GM18511 (cell line): ENCODE measurements at regions not wholly inside any gene's neighbourhood (a gene's known extent, or its start where the extent isn't known, plus 50 kb on each side); places are given as distances from the start of the nearest gene placed in this dataset.
"Not testable (repeated sequence)": the region's sequence is repeated elsewhere in the genome, so short reads cannot be mapped to it uniquely, and the experiment has no call there.

Source experiments
- ATAC-seq: cut with Tn5 transposase; IDR thresholded peaks from one replicate; pipeline ENCODE4 v1.9.1; 2021; ENCODE audit warnings: mild to moderate bottlenecking, moderate library complexity; ENCODE audit not compliant: unreplicated experiment

DNA sequence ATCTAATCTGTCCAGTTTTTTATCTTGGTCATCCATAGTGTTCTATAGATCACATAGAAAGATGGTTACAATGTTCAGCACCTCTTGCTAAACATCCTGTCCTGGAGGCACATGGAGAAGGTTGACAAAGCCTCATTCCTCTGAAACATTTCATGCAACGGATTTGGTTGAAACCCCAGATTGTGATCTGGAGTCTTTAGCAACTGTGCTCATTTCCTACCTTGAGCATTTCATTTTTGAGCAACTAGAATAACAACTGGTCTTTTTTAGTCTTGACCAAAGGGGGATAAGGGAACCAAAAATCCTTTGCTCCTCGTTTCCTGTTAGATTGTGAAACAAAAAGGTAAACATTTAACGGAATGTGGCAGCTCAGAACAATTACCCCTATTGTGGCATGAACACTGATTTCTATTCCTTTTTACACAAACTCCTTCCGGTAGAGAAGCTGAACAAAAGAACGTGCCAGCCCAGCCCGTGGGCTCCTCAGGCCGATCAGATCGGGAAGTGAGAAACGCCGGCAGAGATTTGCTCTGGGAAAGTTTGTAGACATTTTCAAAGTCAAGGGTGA is 94.7 kb upstream of the ERRFI1 start:
- no peak for ATAC-seq

DNA sequence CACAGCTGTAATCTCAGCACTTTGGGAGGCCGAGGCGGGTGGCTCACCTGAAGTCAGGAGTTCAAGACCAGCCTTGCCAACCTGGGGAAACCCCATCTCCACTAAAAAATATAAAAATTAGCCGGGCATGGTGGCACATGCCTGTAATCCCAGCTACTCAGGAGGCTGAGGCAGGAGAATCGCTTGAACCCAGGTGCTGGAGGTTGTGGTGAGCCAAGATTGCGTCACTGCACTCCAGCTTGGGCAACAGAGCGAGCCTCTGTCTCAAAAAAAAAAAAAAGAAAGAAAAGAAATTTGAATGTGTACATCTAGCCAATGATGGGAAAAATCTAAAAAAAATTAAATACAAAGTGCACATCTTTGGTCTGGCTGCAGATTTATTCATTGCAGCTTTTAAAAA is 92.6 kb upstream of the ERRFI1 start:
- ATAC-seq = not testable (repeated sequence)

DNA sequence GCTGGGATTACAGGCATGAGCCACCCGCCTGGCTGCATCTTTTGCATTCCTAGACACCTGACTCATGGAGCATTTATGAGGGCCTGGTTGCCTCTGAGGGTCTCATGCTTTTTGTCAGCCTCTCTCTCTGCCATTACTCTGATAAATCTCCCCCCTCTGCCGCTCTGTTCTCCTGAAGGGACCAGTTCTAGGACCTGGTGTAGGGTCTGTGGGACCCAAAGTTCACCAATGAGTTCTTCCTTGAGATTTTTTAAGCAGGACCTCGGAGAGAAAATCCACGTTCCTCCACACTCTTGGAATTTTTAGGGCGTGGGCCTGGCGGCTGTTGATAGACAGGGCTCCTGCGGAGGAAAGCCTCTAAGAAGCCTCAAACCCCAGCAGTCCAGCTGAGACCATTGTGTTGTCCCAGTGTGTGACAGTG is 91.9 kb upstream of the ERRFI1 start:
- ATAC-seq = no peak

DNA sequence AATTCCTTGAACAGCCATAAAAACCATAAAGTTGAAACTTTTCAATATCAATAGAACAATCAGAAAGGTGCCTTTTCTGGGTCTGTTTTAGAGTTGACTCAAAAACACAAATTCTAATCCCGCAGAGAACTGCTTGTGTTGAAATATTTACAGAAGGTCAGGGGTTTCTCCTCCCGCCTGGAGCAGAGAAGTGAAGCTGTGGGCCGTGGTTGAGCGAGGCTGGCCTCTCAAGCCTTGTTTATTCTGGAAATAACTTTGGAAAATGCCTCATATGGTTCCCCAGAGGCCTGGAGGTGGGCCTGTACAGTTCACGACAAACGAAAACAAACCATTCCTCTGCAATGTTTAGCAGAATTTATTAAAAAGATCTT is 90.8 kb upstream of the ERRFI1 start:
- no peak for ATAC-seq

GRCh38 chr1:8115769-8116167 is 89.7 kb upstream of the ERRFI1 start:
- no peak for ATAC-seq

DNA sequence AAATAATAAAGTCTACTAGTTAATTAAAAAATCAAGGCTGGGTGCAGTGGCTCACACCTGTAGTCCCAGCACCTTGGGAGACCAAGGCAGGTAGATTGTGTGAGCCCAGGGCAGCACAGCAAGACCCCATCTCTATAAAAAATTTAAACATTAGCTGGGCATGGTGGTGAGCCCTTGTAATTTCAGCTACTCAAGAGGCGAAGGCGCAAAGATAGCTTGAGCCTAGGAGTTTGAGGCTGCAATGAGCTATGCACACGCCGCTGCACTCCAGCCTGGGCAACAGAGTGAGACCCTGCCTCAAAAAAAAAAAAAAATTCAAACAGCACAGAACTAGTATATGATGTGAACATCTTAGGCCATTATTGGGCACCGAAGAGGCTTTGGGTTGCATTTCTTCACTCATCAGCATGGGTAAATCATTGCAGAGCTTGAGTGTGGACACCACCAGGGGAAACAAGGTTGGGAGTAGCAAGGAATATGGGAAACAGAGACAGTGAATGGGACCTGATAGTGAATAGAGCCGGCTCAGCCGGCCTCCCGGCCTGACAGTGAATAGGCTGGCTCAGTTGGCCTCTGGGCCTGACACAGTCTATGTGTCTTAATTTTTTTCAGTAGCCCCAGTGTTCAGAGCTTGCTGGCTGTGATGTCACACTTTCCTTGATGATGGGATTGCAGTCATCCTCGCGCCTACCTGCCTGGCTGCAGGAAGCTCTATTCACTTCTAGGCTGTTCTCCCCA is 89.1 kb upstream of the ERRFI1 start:
- no peak for ATAC-seq

GRCh38 chr1:8113262-8114220 is 87.4 kb upstream of the ERRFI1 start:
- no peak for ATAC-seq

DNA sequence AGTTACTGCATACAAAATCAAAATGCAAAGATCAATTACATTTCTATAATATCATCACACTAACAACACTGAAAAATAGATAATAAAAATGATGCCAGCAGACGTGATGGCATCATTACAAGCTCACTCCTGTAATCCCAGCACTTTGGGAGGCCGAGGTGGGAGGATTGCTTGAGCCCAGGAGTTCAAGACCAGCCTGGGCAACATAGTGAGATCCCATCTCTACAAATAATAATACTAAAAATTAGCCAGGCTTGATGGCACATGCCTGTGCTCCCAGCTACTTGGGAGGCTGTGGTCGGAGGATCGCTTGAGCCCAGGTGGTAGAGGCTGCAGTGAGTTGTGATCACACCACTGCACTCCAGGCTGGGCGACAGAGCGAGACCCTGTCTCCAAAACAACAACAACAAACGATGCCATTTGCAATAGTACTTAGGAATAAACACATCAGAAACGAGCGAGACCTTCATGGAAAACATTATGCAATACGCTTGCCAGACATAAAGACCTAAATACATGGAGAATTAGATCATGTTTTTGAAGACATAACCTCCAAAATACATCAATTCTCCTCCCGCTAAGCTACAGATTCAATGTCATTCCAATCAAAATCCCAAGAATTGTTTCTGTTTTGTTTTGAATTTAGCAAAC is 86.6 kb upstream of the ERRFI1 start:
- ATAC-seq = no peak

DNA sequence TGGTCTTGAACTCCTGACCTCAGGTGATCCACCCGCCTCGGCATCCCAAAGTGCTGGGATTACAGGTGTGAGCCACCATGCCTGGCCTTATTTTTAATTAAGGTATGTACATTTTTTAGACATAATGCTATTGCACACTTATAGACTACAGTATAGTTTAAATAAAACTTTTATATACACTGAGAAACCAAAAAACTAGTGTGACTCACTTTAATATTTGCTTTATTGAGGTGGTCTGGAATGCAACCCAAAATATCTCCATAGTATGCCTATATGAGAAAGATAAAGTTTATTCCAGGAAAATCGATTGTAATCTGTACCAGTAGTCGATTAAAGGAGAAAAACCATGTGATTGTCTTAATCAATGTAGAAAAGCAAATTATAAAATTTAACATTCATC is 85.5 kb upstream of the ERRFI1 start:
- ATAC-seq = no peak

GRCh38 chr1:8109216-8109615 is 83.1 kb upstream of the ERRFI1 start:
- no peak for ATAC-seq

DNA sequence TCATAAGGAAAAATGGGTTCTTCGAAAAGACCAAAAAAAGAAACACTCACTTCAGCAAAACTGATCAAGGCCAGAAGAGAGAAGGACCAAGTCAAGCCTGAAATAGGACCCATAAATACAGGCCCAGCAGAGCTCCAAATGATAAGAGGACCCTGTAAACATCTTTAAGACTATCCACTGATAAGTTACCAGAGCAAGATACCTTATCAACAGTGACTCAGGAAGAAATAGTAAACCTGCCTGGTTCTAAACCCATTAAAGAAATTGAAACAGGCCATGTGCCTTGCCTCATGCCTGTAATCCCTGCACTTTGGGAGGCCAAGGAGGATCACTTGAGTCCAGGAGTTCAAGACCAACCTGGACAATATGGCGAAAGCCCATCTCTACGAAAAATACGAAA is 81.8 kb upstream of the ERRFI1 start:
- no peak for ATAC-seq

GRCh38 chr1:8104278-8105236 is 78.4 kb upstream of the ERRFI1 start:
- no peak for ATAC-seq

GRCh38 chr1:8097908-8098307 is 71.8 kb upstream of the ERRFI1 start:
- ATAC-seq = peak; percentile 48

DNA sequence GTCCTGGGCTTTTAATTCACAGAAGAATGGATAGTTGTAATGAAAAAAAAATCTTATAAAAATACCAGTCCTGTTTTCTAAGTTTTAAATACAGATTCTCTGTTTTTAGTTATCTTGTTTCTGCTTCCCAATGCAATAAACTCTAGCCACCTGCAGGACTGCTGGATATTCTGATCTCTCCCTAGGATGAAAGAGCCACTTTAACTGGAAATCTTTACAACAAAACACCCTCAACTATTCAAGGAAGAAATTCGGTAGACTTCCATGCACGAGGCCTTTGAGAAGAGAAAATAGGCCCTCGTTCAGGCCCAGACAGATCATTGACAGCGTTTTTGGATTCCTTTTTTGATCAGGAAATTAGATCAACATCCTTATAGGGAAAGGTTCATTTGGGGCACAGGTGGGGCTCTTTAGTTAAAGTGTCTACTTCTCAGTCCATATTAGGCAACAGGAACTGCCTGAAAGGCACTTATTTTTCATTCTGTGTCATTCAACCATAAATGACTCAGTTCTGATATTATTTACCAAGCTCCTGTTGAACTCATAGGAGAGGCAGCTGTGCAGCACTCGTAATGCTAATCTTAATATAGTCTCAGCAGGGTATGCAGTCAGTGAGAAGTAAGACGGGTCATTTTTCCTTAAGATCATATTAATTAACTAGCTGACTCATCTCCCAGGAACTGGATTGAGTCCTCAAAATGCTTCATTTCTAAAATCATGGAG is 71.1 kb upstream of the ERRFI1 start:
- peak; percentile 93 for ATAC-seq

DNA sequence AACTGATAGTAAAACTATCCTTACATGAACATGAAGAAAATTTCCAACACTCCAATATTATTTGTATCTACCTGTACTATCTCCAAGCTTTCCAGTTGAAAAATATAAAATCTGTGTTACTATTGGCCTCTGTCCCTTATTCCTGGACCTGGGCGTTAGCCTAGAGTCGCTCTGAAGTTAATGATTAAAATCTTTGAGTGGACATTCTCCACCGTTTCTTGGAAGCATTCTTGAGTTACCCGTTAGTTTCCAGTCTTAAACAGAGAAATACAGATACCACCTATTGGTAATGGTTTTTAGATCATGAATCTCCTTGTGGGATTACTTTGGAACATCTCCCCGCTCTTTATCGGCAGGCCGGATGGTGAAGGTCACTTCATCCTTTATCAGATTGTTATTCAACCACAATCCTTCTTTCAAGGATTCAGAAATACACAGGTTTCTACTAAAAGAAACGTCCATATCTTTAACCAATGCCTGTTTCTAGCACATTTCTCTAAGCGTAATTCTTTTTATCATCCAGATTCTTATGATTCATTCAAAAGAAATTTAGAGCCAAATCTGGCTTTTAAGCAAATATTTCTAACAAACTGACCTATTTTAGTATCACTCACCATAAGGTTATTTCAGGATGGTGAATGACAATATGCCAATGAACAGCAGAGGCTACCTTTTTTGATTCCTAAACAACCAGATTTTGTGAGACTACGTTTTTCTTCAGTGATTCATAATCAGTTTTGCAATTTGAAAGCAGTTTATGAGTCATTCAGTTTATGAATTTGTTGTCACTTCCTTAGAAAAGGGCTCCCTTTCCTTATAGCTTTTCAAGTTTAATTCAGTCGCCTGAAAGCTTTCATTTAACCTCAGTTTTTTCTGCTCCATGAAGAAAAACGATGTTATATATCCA is 70.2 kb upstream of the ERRFI1 start:
- ATAC-seq = no peak

- ATAC-seq = no peak
Observed at GRCh38 chr1:8095584-8095983, 69.5 kb upstream of the ERRFI1 start.

DNA sequence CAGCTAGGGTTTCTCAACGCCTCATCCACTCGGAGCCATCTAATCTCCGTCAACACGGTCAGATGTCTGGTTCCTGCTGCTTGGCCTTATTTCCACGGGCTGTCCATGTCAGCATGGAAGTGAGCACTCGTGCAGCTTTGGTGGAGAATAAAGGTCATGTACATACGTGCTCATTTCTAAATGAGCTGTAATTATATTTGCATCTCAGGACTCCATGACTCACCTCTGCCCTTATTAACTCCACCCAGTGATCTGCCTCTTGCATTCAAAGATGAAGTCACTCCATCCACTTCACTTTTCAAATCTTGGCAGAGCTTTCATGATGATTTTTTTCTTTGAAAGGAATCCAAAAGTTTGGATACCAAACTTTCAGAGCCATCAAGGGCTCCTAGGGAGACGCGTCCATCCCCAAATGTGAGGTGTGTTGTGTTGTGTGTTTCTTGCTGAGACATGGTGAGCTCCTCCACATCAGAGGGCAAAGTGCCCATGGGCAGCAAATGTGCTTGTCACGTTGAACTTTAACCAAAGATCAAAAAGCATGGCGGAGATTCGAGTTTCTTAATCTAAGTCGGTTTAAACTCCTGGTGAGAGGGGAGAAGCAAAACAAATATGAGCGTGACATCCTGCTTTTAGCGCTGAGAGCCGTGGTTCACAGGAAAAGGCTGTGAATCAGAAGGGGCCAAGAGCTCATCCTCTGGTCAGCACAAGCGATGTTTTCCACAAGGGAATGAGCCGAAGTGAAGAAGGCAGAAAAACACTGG is 68.6 kb upstream of the ERRFI1 start:
- ATAC-seq = no peak
